A673 (cell line): ENCODE measurements at regions not wholly inside any gene's neighbourhood (a gene's known extent, or its start where the extent isn't known, plus 50 kb on each side); places are given as distances from the start of the nearest gene placed in this dataset.

Experiments
- BruUV-seq: library from RNA; stranded (reverse); fragments of 400-500 nt; replicated peaks from 2 replicates; lab custom pipeline; 2021; lab: Mats Ljungman, UMichigan
- CTCF ChIA-PET: fragments of 300-600 bp; sonication (Branson Sonifier 250); formaldehyde crosslinking; loops from one replicate; lab custom pipeline; 2022; ENCODE audit warnings: antibody characterized with exemption; lab: Charles Lee
- POLR2A ChIA-PET: fragments of 300-600 bp; sonication (Branson Sonifier 250); formaldehyde crosslinking; loops from one replicate; lab custom pipeline; 2022; ENCODE audit warnings: antibody characterized with exemption; ENCODE audit not compliant: low non-redundant PET; lab: Charles Lee
- DNase-seq: peaks from one replicate; pipeline ENCODE4 v3.0.0-alpha.2; 2015; ENCODE audit warnings: low spot score
- H3K27ac ChIP-seq: fragments of 200-600 bp; sonication (generic); 2 replicates; pipeline ENCODE4 v1.5.1; 2016; ENCODE audit warnings: mixed run types, low read depth, mild to moderate bottlenecking, mixed read lengths, antibody characterized with exemption, low read length; ENCODE audit not compliant: poor library complexity, severe bottlenecking
- H3K27me3 ChIP-seq: fragments of 200-600 bp; sonication (generic); replicated peaks from 2 replicates; pipeline ENCODE4 v1.6.1; 2017; ENCODE audit warnings: mixed run types, low read depth, mild to moderate bottlenecking, mixed read lengths, antibody characterized with exemption, low read length; ENCODE audit not compliant: insufficient read depth, poor library complexity
- H3K36me3 ChIP-seq: fragments of 200-600 bp; sonication (generic); 2 replicates; pipeline ENCODE4 v1.6.1; 2016; ENCODE audit warnings: mixed run types, mild to moderate bottlenecking, mixed read lengths, antibody characterized with exemption, low read length; ENCODE audit not compliant: insufficient read depth, poor library complexity, severe bottlenecking
- H3K4me1 ChIP-seq: fragments of 200-600 bp; sonication (generic); 2 replicates; pipeline ENCODE4 v1.6.1; 2017; ENCODE audit warnings: mixed run types, mild to moderate bottlenecking, mixed read lengths, antibody characterized with exemption, low read length; ENCODE audit not compliant: insufficient read depth, poor library complexity, severe bottlenecking
- H3K4me3 ChIP-seq: fragments of 200-600 bp; sonication (generic); 2 replicates; pipeline ENCODE4 v1.5.1; 2016; ENCODE audit warnings: low read depth, mixed run types, mild to moderate bottlenecking, mixed read lengths, low read length; ENCODE audit not compliant: poor library complexity, severe bottlenecking
- H3K9me3 ChIP-seq: fragments of 200-600 bp; sonication (generic); 2 replicates; pipeline ENCODE4 v1.6.1; 2016; ENCODE audit warnings: mixed run types, low read depth, mild to moderate bottlenecking, mixed read lengths, antibody characterized with exemption, low read length; ENCODE audit not compliant: poor library complexity, severe bottlenecking
- EZH2 ChIP-seq: fragments of 200-600 bp; sonication (generic); IDR thresholded peaks from 2 replicates; pipeline ENCODE4 v1.6.1; 2017; ENCODE audit warnings: borderline replicate concordance, low read depth, mild to moderate bottlenecking, mixed read lengths, antibody characterized with exemption, low read length; ENCODE audit not compliant: poor library complexity, severe bottlenecking
- intact Hi-C: fragments of 100-400 bp; cut with micrococcal nuclease; formaldehyde crosslinking; loops from one replicate; pipeline ENCODE4 v1.10.0; 2022; ENCODE audit not compliant: unreplicated experiment
- TF ChIP-seq, protein P1 (sequence below): fragments of 300-800, 200-600 bp; sonication (generic); conservative IDR thresholded peaks from 2 replicates; pipeline ENCODE4 v1.5.1; 2017; ENCODE audit warnings: low read depth, mild to moderate bottlenecking, antibody characterized with exemption, low read length, moderate library complexity, mixed read lengths

DNA sequence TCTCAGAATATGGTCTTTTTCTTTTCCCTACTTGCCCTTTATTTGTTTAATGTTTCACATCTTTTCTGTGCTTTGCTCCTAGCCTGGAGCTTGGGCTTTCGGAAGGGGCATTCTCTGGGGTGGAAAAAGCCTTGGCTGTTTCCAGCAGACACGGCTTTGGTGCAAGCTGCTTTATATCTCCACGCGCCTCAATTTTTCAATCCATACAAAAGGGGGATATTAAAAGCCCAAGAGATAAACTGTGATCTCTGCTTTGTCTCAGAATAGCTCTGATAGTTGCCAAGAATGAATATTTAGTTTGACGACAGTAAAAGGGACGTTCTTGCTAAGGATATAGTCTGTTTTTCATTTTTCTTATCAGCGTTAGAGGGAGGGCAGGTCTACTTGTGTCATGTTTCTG, 194.0 kb upstream of the KIRREL3 start:
- ChIA-PET POLR2A (no interaction called here), CTCF (no interaction called here)
- Histone ChIP-seq H3K9me3 (no peaks in the 10 kb centered on the region), H3K27ac (no peak overlapping the region), H3K4me3 (no peak overlapping the region), H3K36me3 (no peaks in the 10 kb centered on the region), H3K4me1 (no peaks in the 10 kb centered on the region), H3K27me3 (peaks cover 17% of the 10 kb centered on the region)
- DNase-seq = no peak
- TF ChIP-seq EZH2 = no peak
- TF ChIP-seq, protein P1, sequence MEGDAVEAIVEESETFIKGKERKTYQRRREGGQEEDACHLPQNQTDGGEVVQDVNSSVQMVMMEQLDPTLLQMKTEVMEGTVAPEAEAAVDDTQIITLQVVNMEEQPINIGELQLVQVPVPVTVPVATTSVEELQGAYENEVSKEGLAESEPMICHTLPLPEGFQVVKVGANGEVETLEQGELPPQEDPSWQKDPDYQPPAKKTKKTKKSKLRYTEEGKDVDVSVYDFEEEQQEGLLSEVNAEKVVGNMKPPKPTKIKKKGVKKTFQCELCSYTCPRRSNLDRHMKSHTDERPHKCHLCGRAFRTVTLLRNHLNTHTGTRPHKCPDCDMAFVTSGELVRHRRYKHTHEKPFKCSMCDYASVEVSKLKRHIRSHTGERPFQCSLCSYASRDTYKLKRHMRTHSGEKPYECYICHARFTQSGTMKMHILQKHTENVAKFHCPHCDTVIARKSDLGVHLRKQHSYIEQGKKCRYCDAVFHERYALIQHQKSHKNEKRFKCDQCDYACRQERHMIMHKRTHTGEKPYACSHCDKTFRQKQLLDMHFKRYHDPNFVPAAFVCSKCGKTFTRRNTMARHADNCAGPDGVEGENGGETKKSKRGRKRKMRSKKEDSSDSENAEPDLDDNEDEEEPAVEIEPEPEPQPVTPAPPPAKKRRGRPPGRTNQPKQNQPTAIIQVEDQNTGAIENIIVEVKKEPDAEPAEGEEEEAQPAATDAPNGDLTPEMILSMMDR = no peak
- BruUV-seq = no TSS peak
- intact Hi-C loops = no loop called here

DNA sequence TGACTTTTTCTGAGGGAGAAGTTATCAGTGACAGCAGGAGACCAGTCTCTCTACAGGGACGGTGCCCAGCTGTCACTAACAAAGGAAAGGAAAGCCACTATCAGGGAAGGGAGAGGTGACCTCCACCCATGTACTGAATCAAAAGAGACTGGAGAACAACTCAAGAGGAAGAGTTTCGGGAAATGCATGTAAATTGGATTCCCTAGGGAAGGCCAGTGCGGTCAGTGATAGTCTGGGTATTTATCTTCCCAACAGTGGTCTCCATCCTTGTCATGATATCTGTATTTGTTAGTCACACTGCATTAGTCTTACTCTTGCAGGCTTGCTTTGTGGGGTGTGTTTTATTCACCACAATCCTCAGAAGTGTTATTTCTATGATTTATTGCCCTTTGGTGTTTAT, 193.4 kb upstream of the KIRREL3 start:
- CTCF ChIA-PET = no interaction called here
- no TSS peak for BruUV-seq
- no peak for DNase-seq
- intact Hi-C loops = no loop called here
- Histone ChIP-seq H3K27ac (no peak overlapping the region), H3K36me3 (no peaks in the 10 kb centered on the region), H3K4me3 (no peak overlapping the region), H3K4me1 (no peaks in the 10 kb centered on the region), H3K27me3 (peaks cover 17% of the 10 kb centered on the region), H3K9me3 (no peaks in the 10 kb centered on the region)
- TF ChIP-seq EZH2 = no peak
- TF ChIP-seq, protein P1 = no peak
- POLR2A ChIA-PET = no interaction called here

DNA sequence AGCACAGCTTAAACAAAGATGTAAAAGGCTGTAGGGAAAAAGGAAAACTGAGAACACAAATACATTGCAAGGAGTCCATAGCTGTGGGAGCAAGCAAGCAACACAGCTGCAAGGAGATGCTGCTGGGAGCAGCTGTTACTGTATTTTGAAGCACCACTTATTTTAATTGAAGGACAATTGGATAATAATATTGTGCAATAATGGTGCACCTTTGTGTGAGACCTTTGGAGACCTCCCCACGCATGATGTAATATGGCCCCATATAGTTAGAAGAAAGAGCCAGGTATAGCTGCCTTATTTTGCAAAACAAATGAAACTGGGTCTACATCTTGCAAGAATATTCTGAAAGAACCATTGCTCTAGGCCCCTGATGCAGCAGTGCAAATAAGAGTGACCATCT, 191.1 kb upstream of the KIRREL3 start:
- Histone ChIP-seq H3K4me1 (no peaks in the 10 kb centered on the region), H3K27me3 (peaks cover 22% of the 10 kb centered on the region), H3K4me3 (no peak overlapping the region), H3K27ac (no peak overlapping the region), H3K9me3 (no peaks in the 10 kb centered on the region), H3K36me3 (no peaks in the 10 kb centered on the region)
- no peak for TF ChIP-seq EZH2
- TF ChIP-seq, protein P1 = no peak
- intact Hi-C loops = no loop called here
- DNase-seq = no peak
- ChIA-PET POLR2A (no interaction called here), CTCF (no interaction called here)
- no TSS peak for BruUV-seq
